Astrocyte (in vitro differentiated cells and primary cell): ENCODE measurements at regions not wholly inside any gene's neighbourhood (a gene's known extent, or its start where the extent isn't known, plus 50 kb on each side); places are given as distances from the start of the nearest gene placed in this dataset.

Experiments
- DNase-seq: peaks from one replicate; pipeline ENCODE4 v3.0.0-alpha.2; 2010; ENCODE audit warnings: low read depth
- FAIRE-seq: peaks from 2 replicates; lab custom pipeline; 2011; peaks lifted over from hg19 to GRCh38; lab: Jason Lieb, UNC
- H2AFZ ChIP-seq: 2 replicates; pipeline ENCODE4 v1.6.0; 2012; ENCODE audit warnings: low read depth, low read length, inconsistent platforms
- H3K27ac ChIP-seq: 2 replicates; pipeline ENCODE4 v1.5.1; 2011; ENCODE audit warnings: low read depth, low read length, inconsistent platforms
- H3K27me3 ChIP-seq: 2 replicates; pipeline ENCODE4 v1.6.0; 2011; ENCODE audit warnings: low read length, inconsistent platforms; ENCODE audit not compliant: insufficient read depth
- H3K36me3 ChIP-seq: 2 replicates; pipeline ENCODE4 v1.5.1; 2011; ENCODE audit warnings: low read length, inconsistent platforms; ENCODE audit not compliant: insufficient read depth
- H3K4me1 ChIP-seq: 2 replicates; pipeline ENCODE4 v1.5.1; 2011; ENCODE audit warnings: low read length, inconsistent platforms; ENCODE audit not compliant: insufficient read depth
- H3K4me2 ChIP-seq: 2 replicates; pipeline ENCODE4 v1.6.0; 2012; ENCODE audit warnings: low read length, inconsistent platforms
- H3K4me3 ChIP-seq: 2 replicates; pipeline ENCODE4 v1.5.1; 2011; ENCODE audit warnings: low read depth, mild to moderate bottlenecking, low read length, inconsistent platforms; ENCODE audit not compliant: insufficient read depth
- H3K79me2 ChIP-seq: 2 replicates; pipeline ENCODE4 v1.6.0; 2012; ENCODE audit warnings: mild to moderate bottlenecking, low read length, inconsistent platforms; ENCODE audit not compliant: insufficient read depth
- H3K9ac ChIP-seq: 2 replicates; pipeline ENCODE4 v1.6.0; 2012; ENCODE audit warnings: mild to moderate bottlenecking, low read length, inconsistent platforms
- H3K9me3 ChIP-seq: 2 replicates; pipeline ENCODE4 v1.5.1; 2012; ENCODE audit warnings: low read depth, mild to moderate bottlenecking, low read length, inconsistent platforms; ENCODE audit not compliant: insufficient read depth
- H4K20me1 ChIP-seq: 2 replicates; pipeline ENCODE4 v1.6.0; 2012; ENCODE audit warnings: low read length, inconsistent platforms; ENCODE audit not compliant: insufficient read depth
- H3K27ac Mint-ChIP-seq: one replicate; pipeline ENCODE4 v1.8.0; 2021; ENCODE audit warnings: mild to moderate bottlenecking, mixed read lengths; ENCODE audit not compliant: unreplicated experiment
- H3K27me3 Mint-ChIP-seq: one replicate; pipeline ENCODE4 v1.8.0; 2021; ENCODE audit warnings: low read depth, mixed read lengths; ENCODE audit not compliant: unreplicated experiment
- H3K36me3 Mint-ChIP-seq: one replicate; pipeline ENCODE4 v1.8.0; 2021; ENCODE audit warnings: low read depth, mixed read lengths; ENCODE audit not compliant: unreplicated experiment
- H3K4me1 Mint-ChIP-seq: one replicate; pipeline ENCODE4 v1.8.0; 2021; ENCODE audit warnings: low read depth, mixed read lengths; ENCODE audit not compliant: unreplicated experiment
- H3K4me3 Mint-ChIP-seq: one replicate; pipeline ENCODE4 v1.8.0; 2021; ENCODE audit warnings: mild to moderate bottlenecking, moderate library complexity, mixed read lengths; ENCODE audit not compliant: unreplicated experiment
- H3K9me3 Mint-ChIP-seq: one replicate; pipeline ENCODE4 v1.8.0; 2021; ENCODE audit warnings: mild to moderate bottlenecking, mixed read lengths; ENCODE audit not compliant: unreplicated experiment
- EZH2 ChIP-seq: IDR thresholded peaks from 2 replicates; pipeline ENCODE4 v1.6.1; 2012; ENCODE audit warnings: mild to moderate bottlenecking, low read length, inconsistent platforms; ENCODE audit not compliant: insufficient read depth
- TF ChIP-seq, protein P1 (sequence below): IDR thresholded peaks from 2 replicates; pipeline ENCODE4 v1.5.1; 2011; ENCODE audit warnings: low read depth, mild to moderate bottlenecking, inconsistent platforms, low read length, moderate library complexity; ENCODE audit not compliant: insufficient read depth

DNA sequence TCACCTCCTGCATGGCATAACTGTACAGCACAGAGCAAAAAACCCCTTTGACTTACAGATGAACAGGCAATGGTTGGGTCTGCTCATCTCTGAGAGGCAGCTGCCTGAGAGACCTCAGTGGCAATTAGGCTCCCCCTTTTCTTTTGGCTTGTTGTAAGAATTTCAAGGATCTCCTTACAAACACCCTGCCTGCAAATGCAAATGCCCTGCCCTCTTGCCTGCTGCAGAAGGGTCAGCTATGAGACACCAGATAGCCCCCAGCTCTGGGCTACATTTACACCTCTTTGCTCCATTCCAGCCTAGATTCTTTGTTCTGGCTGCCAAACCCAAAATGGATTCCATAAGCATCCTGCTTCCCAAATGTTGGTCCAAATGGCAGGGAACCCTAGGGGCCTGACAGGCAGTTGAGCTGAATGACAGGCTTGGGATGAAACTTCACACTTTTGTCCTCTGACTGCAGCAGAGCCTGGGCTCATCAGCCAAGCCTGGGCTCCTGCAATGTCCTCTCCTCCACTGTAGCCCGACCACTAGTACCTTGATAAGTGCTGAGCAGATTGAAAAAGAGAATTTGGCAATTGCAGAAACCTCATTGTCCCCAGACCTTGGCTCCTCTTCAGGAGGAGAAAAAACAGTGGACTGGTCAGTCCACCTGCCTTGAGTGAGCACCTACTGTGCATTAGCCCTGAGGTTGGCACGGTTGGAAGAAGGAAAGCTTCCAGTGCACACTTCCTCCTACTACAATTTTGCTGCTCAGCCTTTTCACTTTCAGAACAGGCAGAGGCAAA is 678.3 kb downstream of the BCL11A start:
- Histone ChIP-seq H2AFZ (no peak overlapping the region), H3K27ac (no peak overlapping the region), H3K9ac (no peak overlapping the region), H3K4me3 (no peak overlapping the region), H3K9me3 (no peaks in the 10 kb centered on the region), H3K27me3 (no peaks in the 10 kb centered on the region), H4K20me1 (no peaks in the 10 kb centered on the region), H3K4me2 (no peak overlapping the region), H3K4me1 (no peaks in the 10 kb centered on the region), H3K79me2 (no peaks in the 10 kb centered on the region), H3K36me3 (no peaks in the 10 kb centered on the region)
- Mint-ChIP-seq H3K4me3 (no peak overlapping the region), H3K4me1 (no peaks in the 10 kb centered on the region), H3K27ac (no peak overlapping the region), H3K36me3 (no peaks in the 10 kb centered on the region), H3K27me3 (peaks cover 18% of the 10 kb centered on the region), H3K9me3 (peaks cover 7% of the 10 kb centered on the region)
- TF ChIP-seq, protein P1, sequence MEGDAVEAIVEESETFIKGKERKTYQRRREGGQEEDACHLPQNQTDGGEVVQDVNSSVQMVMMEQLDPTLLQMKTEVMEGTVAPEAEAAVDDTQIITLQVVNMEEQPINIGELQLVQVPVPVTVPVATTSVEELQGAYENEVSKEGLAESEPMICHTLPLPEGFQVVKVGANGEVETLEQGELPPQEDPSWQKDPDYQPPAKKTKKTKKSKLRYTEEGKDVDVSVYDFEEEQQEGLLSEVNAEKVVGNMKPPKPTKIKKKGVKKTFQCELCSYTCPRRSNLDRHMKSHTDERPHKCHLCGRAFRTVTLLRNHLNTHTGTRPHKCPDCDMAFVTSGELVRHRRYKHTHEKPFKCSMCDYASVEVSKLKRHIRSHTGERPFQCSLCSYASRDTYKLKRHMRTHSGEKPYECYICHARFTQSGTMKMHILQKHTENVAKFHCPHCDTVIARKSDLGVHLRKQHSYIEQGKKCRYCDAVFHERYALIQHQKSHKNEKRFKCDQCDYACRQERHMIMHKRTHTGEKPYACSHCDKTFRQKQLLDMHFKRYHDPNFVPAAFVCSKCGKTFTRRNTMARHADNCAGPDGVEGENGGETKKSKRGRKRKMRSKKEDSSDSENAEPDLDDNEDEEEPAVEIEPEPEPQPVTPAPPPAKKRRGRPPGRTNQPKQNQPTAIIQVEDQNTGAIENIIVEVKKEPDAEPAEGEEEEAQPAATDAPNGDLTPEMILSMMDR: no peak
- no peak for TF ChIP-seq EZH2
- FAIRE-seq: no peak
- DNase-seq: no peak

DNA sequence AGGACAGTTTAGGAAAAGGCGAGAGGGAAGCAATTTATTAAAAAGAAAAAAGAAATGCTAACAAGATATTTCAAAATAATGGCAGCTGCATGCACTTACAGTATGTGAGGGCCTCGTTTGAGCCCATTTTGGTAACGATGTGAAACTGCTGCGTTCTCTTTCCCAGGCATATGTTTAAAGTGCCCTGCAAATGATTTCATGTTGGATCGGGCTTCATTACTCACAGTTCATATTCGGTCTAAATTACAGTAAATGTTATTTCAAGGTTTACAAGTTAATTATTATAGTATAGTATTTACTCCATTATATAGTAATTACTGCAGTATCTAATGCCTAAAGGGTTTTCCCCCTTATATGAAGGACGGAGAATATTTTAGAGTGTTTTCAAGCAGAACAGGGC is 679.1 kb downstream of the BCL11A start:
- no peak overlapping the region for H3K27ac ChIP-seq
- H3K36me3 Mint-ChIP-seq: no peaks in the 10 kb centered on the region
- H3K9me3 Mint-ChIP-seq: peaks cover 7% of the 10 kb centered on the region
- no peak overlapping the region for H3K4me3 Mint-ChIP-seq
- peaks cover 24% of the 10 kb centered on the region for H3K27me3 Mint-ChIP-seq
- no peak for DNase-seq
- no peak overlapping the region for H3K27ac Mint-ChIP-seq
- H3K4me1 ChIP-seq: no peaks in the 10 kb centered on the region
- no peak overlapping the region for H3K4me3 ChIP-seq
- no peak overlapping the region for H3K4me2 ChIP-seq
- H3K9me3 ChIP-seq: no peaks in the 10 kb centered on the region
- TF ChIP-seq, protein P1: no peak
- TF ChIP-seq EZH2: no peak
- H4K20me1 ChIP-seq: no peaks in the 10 kb centered on the region
- H3K27me3 ChIP-seq: no peaks in the 10 kb centered on the region
- H3K79me2 ChIP-seq: no peaks in the 10 kb centered on the region
- no peak overlapping the region for H3K9ac ChIP-seq
- no peak for FAIRE-seq
- no peak overlapping the region for H2AFZ ChIP-seq
- no peaks in the 10 kb centered on the region for H3K36me3 ChIP-seq
- H3K4me1 Mint-ChIP-seq: no peaks in the 10 kb centered on the region

DNA sequence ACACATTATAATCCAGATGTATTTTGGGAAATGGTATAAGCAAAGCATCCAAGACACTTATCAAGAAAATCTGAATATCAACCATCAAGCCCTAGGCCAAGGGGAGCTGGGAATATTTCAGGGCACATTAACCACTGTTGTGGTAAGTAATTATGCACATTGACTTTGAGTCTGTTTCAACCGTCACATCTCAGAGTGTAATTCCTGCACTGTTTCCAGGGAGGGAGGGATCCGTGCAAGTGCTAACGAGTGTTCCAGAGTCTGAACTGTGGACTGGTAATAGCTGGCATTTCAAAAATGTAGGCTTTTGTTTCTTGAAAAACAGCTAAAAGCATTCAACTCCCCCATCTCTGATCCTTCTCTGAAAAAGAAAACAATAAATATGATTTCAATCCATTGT is 681.6 kb downstream of the BCL11A start:
- Histone ChIP-seq H3K4me1 (no peaks in the 10 kb centered on the region), H3K4me3 (no peak overlapping the region), H3K27ac (no peak overlapping the region), H3K79me2 (no peaks in the 10 kb centered on the region), H3K4me2 (no peak overlapping the region), H2AFZ (no peak overlapping the region), H3K9ac (no peak overlapping the region), H4K20me1 (no peaks in the 10 kb centered on the region), H3K9me3 (no peaks in the 10 kb centered on the region), H3K27me3 (no peaks in the 10 kb centered on the region), H3K36me3 (no peaks in the 10 kb centered on the region)
- TF ChIP-seq, protein P1: no peak
- TF ChIP-seq EZH2: no peak
- peaks cover 24% of the 10 kb centered on the region for H3K27me3 Mint-ChIP-seq
- FAIRE-seq (no peak), DNase-seq (no peak)
- H3K4me3 Mint-ChIP-seq: no peak overlapping the region
- peaks cover 7% of the 10 kb centered on the region for H3K9me3 Mint-ChIP-seq
- no peak overlapping the region for H3K27ac Mint-ChIP-seq
- no peaks in the 10 kb centered on the region for H3K36me3 Mint-ChIP-seq
- no peaks in the 10 kb centered on the region for H3K4me1 Mint-ChIP-seq
